ENCODE measurements at regions not wholly inside any gene's neighbourhood (a gene's known extent, or its start where the extent isn't known, plus 50 kb on each side); places are given as distances from the start of the nearest gene placed in this dataset.

- no peak for TF ChIP-seq CTCF (IDR thresholded peaks at IDR 0.05 in 8 of 11, conservative IDR thresholded peaks at IDR 0.05 in 3 of 11)
- no peak for TF ChIP-seq POLR2A (IDR thresholded peaks at IDR 0.05)
These were observed 738.0 kb downstream of the PTPRU start for GRCh38 chr1:29974316-29974724.

Measured in spleen (tissue), 7 donors.